Gastroesophageal sphincter (tissue), 4 donors: ENCODE measurements at regions not wholly inside any gene's neighbourhood (a gene's known extent, or its start where the extent isn't known, plus 50 kb on each side); places are given as distances from the start of the nearest gene placed in this dataset.

Experiments used
- ATAC-seq: fragments of 150-250 bp; one replicate; pipeline ENCODE4 v1.9.1; 2016; ENCODE audit warnings: mild to moderate bottlenecking, moderate library complexity
- H3K27ac ChIP-seq, 4 donors: fragments of 200-600 bp; sonication (generic) in 3 of 4; 1 replicate in 3 of 4; 2 replicates in 1 of 4; pipeline ENCODE4 v1.5.1; 2016 to 2019
- H3K27me3 ChIP-seq: fragments of 200-600 bp; sonication (generic); one replicate; pipeline ENCODE4 v1.5.1; 2019
- H3K36me3 ChIP-seq, 2 donors: fragments of 200-600 bp; sonication (generic); one replicate each; pipeline ENCODE4 v1.5.1; 2019; ENCODE audit warnings: control low read depth in 1 of 2
- H3K4me1 ChIP-seq, 3 donors: fragments of 200-600 bp; sonication (generic); 1 replicate in 2 of 3; 2 replicates in 1 of 3; pipeline ENCODE4 v1.5.1; 2016 to 2019; ENCODE audit warnings: control low read depth in 2 of 3
- H3K4me3 ChIP-seq, 2 donors: fragments of 200-600 bp; sonication (generic); one replicate each; pipeline ENCODE4 v1.5.1; 2019; ENCODE audit warnings: mild to moderate bottlenecking in 1 of 2, moderate library complexity in 1 of 2
- H3K9me3 ChIP-seq, 3 donors: fragments of 200-600 bp; sonication (generic); one replicate each; pipeline ENCODE4 v1.5.1; 2017 to 2019; ENCODE audit warnings: control low read depth in 2 of 3
- CTCF ChIP-seq, 4 experiments: fragments of 200-600 bp in 2 of 4; fragments of 450-650 bp in 2 of 4; sonication (generic) in 1 of 4; IDR thresholded peaks; one replicate each; pipeline ENCODE4 v1.5.1; 2017 to 2019; ENCODE audit warnings: antibody characterized with exemption in 4 of 4, mild to moderate bottlenecking in 2 of 4, moderate library complexity in 2 of 4
- EP300 ChIP-seq: sonication (generic); formaldehyde crosslinking; IDR thresholded peaks from one replicate; pipeline ENCODE4 v1.6.1; 2017; ENCODE audit warnings: antibody characterized with exemption, mild to moderate bottlenecking
- POLR2A ChIP-seq, 2 donors: fragments of 450-650 bp; IDR thresholded peaks; one replicate each; pipeline ENCODE4 v1.6.1; 2017; ENCODE audit warnings: antibody characterized with exemption in 2 of 2, mild to moderate bottlenecking in 2 of 2, moderate library complexity in 1 of 2
- POLR2AphosphoS5 ChIP-seq: sonication (generic); formaldehyde crosslinking; IDR thresholded peaks from one replicate; pipeline ENCODE4 v1.6.1; 2017; ENCODE audit warnings: antibody characterized with exemption
- WGBS, 2 donors: methylation state at CpG; one replicate each; pipeline ENCODE4 v1.1.5; 2018; ENCODE audit warnings: low coverage in 1 of 2; 5-methylcytosine and 5-hydroxymethylcytosine counted together

- H3K27me3 ChIP-seq, result no peaks in the 10 kb centered on the region
- peaks cover 0 to 9% (median 0%) of the 10 kb centered on the region in 3 donors for H3K4me1 ChIP-seq
- no peaks in the 10 kb centered on the region for H3K36me3 ChIP-seq
- ATAC-seq, result no peak
- H3K27ac ChIP-seq, result no peak overlapping the region
- no peak overlapping the region for H3K4me3 ChIP-seq
- WGBS, 2 donors, result 60 to 62% methylated on average over 1 to 4 of the region's 4 CpGs
- TF ChIP-seq POLR2A (IDR thresholded peaks at IDR 0.05), result no peak
- TF ChIP-seq EP300, result no peak
- TF ChIP-seq POLR2AphosphoS5, result no peak
- TF ChIP-seq CTCF (IDR thresholded peaks at IDR 0.05), result no peak
- no peaks in the 10 kb centered on the region for H3K9me3 ChIP-seq
These were observed 444.3 kb downstream of the BCKDHB start for GRCh38 chr6:80550748-80551147.

GRCh38 chr6:80550281-80550680 is 443.8 kb downstream of the BCKDHB start:
- ATAC-seq, result no peak
- Histone ChIP-seq H3K36me3 (no peaks in the 10 kb centered on the region), H3K27ac (no peak overlapping the region), H3K27me3 (no peaks in the 10 kb centered on the region), H3K4me1 (peaks cover 0 to 9% (median 0%) of the 10 kb centered on the region in 3 donors), H3K9me3 (no peaks in the 10 kb centered on the region), H3K4me3 (no peak overlapping the region)
- TF ChIP-seq EP300 (no peak), POLR2AphosphoS5 (no peak), CTCF (IDR thresholded peaks at IDR 0.05) (no peak), POLR2A (IDR thresholded peaks at IDR 0.05) (no peak)
- 44 to 67% methylated on average over 2 of the region's 2 CpGs for WGBS, 2 donors

- peaks cover 0 to 9% (median 0%) of the 10 kb centered on the region in 3 donors for H3K4me1 ChIP-seq
These were observed 442.1 kb downstream of the BCKDHB start for GRCh38 chr6:80548532-80548931.

GRCh38 chr6:80547827-80548226 is 441.4 kb downstream of the BCKDHB start:
- no peaks in the 10 kb centered on the region for H3K9me3 ChIP-seq
- no peak for TF ChIP-seq EP300
- no peak for TF ChIP-seq CTCF (IDR thresholded peaks at IDR 0.05)
- TF ChIP-seq POLR2A (IDR thresholded peaks at IDR 0.05), result no peak
- TF ChIP-seq POLR2AphosphoS5, result no peak
- H3K4me1 ChIP-seq, result peaks cover 0 to 9% (median 0%) of the 10 kb centered on the region in 3 donors
- H3K27ac ChIP-seq, result no peak overlapping the region
- no peak overlapping the region for H3K4me3 ChIP-seq
- no peak for ATAC-seq
- WGBS, 2 donors, result 0 to 10% methylated on average over 1 of the region's 1 CpG
- no peaks in the 10 kb centered on the region for H3K27me3 ChIP-seq
- H3K36me3 ChIP-seq, result no peaks in the 10 kb centered on the region

More at GRCh38 chr6:80548532-80548931, 442.1 kb downstream of the BCKDHB start:
- ATAC-seq, result no peak
- H3K27me3 ChIP-seq, result no peaks in the 10 kb centered on the region
- H3K4me3 ChIP-seq, result no peak overlapping the region
- H3K27ac ChIP-seq, result no peak overlapping the region
- H3K36me3 ChIP-seq, result no peaks in the 10 kb centered on the region
- TF ChIP-seq POLR2A (IDR thresholded peaks at IDR 0.05), result no peak
- TF ChIP-seq EP300, result no peak
- no peak for TF ChIP-seq CTCF (IDR thresholded peaks at IDR 0.05)
- TF ChIP-seq POLR2AphosphoS5, result no peak
- no peaks in the 10 kb centered on the region for H3K9me3 ChIP-seq
- 68 to 71% methylated on average over 4 to 6 of the region's 6 CpGs for WGBS, 2 donors

- TF ChIP-seq EP300 (no peak), POLR2A (IDR thresholded peaks at IDR 0.05) (no peak)
- H3K36me3 ChIP-seq, result no peaks in the 10 kb centered on the region
- H3K27ac ChIP-seq, result no peak overlapping the region
- H3K4me3 ChIP-seq, result no peak overlapping the region
- H3K4me1 ChIP-seq, result peaks cover 0 to 9% (median 0%) of the 10 kb centered on the region in 3 donors
- no peak for ATAC-seq
- H3K9me3 ChIP-seq, result no peaks in the 10 kb centered on the region
- H3K27me3 ChIP-seq, result no peaks in the 10 kb centered on the region
These were observed 438.7 kb downstream of the BCKDHB start for GRCh38 chr6:80544976-80545722.
